ENCODE measurements at regions not wholly inside any gene's neighbourhood (a gene's known extent, or its start where the extent isn't known, plus 50 kb on each side); places are given as distances from the start of the nearest gene placed in this dataset.

DNA sequence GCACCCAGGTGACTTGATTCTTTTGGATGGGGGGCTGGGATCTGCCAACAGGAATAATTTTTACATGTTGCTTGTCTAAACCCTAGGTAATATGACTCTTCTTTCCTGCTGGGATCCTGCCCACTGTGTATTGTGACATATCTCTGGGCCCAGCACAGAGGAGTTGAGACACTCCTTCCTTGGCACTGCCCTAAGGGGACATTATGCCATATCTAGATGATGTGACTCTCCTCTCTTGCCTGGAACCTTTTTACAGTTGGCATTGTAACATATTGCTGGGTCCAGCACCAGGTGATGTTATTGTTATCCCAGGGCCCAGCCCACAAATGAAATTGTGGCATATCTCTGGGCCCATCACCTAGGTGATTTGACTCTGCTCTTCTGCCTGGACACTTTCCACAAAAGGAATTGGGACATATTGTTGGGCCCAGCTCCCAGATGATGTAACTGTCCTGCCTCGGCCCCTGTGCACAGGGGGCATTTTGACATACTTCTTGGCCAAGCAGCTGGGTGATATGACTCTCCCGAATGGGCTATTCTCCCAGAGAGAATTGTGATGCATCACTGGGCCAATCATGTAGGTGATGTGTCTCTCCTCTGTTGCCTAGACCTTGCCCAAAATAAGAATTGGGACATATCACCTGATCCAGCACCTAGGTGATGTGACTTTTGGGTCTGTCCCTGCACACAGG, 1837.7 kb downstream of the TP53TG3F start:
- DNase-seq, result no peak

- no peak for DNase-seq
Observed at GRCh38 chr16:35298460-35299243, 1839.2 kb downstream of the TP53TG3F start.

DNA sequence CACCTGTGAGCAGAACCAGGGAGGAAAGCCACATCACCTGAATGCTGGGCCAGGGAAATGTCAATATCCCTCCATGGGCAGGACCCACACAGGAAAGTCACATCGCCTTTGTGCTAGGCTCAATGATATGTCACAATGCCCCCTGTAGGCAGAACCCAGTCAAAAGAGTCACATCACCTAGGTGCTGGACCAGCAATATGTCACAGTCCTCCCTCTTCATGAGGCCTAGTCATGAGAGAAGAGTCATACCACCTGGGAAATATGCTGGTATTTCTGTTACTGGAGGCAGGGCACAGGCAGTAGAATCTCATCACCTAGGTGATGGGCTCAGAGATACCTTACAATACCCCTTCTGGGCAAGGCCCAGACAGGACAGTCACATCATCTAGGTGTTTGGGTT, 1843.4 kb downstream of the TP53TG3F start:
- no peak for DNase-seq

DNA sequence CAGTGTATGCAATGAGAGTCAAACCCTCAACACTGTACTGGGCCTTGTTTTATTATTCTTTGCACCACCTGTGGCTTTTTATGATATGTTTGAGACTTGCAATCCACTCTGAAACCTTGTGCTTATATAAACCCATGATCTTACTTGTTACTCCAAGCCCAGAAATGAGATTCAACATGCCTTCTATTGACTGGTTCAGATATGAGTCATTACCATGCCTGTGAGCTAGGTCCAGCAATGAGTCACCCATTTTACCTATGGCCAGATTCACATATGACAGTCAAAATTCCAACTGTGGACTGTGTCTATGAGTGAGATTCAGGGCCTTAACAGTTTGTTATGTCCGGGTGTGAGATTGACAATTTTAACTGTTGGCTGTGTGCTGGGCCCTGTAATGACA, 1846.1 kb downstream of the TP53TG3F start:
- DNase-seq, result no peak

GRCh38 chr16:35306915-35307314, 1847.5 kb downstream of the TP53TG3F start:
- no peak for DNase-seq

DNA sequence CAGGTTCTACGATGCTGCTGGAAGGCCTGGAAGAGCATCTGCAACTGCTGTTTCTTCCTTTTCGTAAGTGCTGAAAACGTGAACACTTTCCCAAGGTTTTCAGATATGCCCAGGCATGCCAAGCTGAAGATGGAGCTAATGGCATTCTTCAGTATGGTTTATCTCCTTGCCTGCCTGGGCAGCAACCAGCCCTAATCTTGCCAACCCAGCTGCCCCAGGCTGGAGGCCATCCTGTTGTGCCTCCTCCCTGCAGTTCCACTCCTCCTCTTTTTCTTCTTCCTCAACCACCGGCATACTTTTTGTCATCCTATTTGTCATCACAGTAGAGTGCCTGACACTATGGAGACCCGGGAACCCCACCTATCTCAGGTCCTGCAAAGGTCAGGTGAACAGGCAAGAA, 1849.3 kb downstream of the TP53TG3F start:
- DNase-seq, result no peak

- no peak for DNase-seq
Observed at GRCh38 chr16:35310999-35311398, 1851.6 kb downstream of the TP53TG3F start.

DNA sequence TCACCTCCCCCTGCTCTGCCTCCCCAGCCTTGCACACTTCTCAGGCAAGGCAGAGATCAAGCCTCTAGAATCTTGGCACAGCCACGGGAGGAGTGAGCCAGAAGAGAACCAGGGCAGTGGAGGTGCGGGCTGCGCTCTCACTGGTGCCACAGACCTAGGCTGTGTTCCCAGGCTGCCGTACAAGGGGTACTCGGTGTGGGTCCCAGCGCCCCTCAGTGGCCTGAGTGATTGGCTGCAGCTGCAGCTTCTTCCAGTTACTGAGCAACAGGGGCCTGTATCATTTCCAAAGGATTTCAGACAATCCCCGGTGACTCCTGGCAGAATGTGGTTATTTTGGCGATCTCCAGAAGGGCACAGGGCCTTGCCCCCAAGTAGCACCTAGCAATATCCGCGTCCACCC, 1852.1 kb downstream of the TP53TG3F start:
- DNase-seq, result no peak

DNA sequence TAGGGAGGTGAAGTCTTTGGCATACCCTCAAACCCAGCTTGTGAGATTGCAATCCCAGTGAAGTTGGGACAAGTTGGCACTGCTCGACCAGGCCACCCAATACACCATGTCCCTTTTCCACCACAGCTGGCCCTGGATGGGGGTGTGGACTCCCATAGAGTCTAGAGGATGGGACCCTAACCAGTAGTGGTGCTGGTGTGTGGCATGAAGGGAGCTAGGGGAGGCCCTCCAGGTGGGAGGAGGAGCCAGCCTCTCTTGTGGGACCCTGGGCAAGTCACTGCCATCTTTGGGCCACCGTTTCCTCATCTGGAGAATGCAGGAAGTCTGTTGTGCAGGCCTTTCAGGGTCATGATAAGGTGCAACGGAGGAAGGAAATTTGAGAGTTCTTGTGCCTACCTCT, 1854.9 kb downstream of the TP53TG3F start:
- DNase-seq, result no peak

- DNase-seq, result no peak
Observed at GRCh38 chr16:35319536-35320192, 1860.3 kb downstream of the TP53TG3F start.

DNA sequence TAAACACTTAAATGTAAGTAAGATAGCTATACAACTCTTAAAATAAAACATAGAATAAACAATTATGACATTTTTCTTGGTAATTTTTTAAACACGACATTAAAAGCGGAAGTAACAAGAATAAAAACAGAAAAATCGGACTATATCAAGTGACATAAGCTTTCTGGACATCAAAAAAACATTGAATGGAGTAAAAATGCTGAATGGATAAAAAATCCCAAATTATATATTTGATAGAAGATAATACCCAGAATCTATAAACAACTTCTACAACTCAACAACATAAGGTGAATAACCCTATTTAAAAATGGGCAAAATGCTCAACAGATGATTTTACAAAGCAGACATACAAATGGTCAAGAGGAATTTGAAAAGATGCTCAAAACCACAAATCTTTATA, 1866.5 kb downstream of the TP53TG3F start:
- no peak for DNase-seq

DNA sequence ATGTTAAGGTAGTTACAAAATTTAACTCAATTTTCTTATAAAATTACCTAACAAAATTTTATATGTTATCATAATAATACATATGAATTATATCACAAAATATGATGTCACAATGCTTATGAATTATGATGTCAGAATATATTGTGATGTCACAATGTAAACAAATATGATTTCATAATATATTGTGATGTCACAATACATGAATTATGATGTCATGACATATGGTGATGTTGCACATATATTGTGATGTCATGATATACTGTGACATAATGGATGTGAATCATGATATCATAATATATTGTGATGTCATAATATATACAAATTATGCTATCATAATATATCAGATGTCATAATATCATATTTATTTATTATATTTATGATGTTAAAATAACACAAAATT, 1879.9 kb downstream of the TP53TG3F start:
- DNase-seq, result no peak

- DNase-seq, result no peak
Observed at GRCh38 chr16:35342012-35342411, 1882.6 kb downstream of the TP53TG3F start.

DNA sequence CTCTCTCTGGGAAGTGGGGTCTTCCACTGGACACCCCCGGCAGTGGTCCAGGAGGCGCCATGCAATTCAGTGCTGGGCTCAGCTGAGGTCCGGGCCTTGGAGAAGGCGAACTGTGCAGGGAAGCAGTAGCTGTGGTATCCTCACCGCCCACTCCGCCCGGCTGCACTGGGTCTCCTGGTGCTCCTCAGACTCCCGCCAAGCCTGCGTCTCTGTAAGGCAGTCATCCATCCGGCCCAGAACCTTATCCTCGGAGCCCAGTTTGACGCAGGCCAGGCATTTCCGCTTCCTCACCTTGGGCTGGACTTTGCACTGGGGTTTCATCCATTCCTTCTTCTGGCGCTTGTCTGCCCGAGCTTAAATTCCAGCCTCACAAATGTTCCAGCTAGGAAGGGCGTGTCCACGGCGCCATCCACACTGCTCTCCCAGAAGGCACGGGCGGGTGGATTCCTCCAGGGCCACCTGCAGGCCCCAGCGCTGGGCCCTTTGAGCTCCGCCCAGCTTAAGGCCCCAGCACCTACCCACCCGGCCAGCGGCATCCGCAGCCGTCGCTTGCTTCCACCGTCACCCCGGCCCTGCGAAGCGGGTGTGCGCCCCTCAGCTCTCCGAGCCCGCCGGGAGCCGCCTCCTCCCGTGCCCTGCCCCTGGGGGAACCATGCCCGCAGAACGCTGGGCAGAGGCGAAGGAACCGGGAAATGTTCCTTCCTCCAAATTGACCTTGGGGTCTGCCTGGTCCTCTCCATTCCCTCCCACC, 1884.8 kb downstream of the TP53TG3F start:
- DNase-seq, result no peak

GRCh38 chr16:35352431-35352830, 1893.0 kb downstream of the TP53TG3F start:
- no peak for DNase-seq

DNA sequence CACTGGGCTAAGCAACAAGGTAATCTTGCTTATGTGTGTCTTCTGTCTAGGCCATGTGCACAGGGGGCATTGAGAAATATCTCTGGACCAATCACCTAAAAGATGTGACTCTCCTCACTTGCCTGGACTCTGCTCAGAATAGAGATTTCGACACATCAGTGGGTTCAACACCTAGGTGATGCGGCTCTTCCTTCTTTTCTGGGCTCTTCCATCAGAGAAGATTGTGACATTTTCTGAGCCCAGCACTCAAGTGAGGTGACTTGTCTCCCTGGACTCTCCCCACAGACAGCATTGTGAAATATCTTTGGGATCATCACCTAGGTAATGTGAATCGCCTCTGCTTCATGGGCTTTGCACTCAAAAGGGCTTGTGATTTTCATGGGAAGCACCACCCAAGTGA, 1904.1 kb downstream of the TP53TG3F start:
- no peak for DNase-seq

DNA sequence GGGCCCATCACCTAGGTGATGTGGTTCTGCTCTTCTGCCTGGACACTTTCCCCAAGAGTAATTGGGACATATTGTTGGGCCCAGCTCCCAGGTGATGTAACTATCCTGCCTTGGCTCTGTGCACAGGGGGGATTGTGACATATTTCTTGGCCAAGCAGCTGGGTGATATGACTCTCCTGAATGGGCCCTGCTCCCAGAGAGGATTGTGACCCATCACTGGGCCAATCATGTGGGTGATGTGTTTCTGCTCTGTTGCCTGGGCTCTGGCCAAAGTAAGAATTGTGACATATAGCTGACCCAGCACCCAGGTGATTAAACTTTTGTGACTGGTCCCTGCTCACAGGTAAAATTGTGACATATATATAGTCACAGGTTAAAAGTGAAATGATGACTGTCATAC, 1904.9 kb downstream of the TP53TG3F start:
- DNase-seq, result no peak

DNA sequence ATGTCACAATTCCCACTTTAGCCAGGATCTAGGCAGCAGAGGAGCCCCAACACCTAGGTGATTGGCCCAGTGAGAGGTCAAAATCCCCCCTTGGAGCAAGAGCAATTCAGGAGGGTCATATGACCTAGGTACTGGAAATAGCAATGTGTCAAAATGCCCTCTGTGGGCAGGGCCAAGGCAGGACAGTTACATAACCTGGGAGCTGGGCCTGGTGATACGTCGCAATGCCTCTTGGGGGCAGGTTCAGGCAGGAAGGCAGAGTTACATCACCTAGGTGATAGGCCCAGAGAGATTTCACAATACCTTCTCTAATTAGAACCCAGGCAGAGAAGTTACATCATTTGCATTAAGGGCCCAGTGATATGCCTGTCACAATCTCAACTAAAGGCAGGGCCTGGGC, 1906.3 kb downstream of the TP53TG3F start:
- no peak for DNase-seq

GRCh38 chr16:35370617-35371016, 1911.2 kb downstream of the TP53TG3F start:
- DNase-seq, result no peak

GRCh38 chr16:35377142-35377541, 1917.7 kb downstream of the TP53TG3F start:
- no peak for DNase-seq

DNA sequence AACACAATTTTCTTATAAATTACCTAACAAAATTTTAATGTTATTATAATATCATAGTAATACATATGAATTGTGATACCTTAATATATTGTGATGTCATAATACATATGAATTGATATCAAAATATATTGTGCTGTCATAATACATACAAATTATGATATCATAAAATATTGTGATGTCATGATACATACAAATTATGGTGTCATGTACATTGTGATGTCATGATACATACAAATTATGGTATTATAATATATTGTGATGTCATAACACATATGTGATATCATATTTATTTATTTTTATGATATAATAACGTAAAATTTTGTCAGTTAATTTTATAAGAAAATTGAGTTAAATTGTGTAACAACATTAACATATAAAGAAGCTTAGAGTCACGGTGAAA, 1927.2 kb downstream of the TP53TG3F start:
- DNase-seq, result no peak

DNA sequence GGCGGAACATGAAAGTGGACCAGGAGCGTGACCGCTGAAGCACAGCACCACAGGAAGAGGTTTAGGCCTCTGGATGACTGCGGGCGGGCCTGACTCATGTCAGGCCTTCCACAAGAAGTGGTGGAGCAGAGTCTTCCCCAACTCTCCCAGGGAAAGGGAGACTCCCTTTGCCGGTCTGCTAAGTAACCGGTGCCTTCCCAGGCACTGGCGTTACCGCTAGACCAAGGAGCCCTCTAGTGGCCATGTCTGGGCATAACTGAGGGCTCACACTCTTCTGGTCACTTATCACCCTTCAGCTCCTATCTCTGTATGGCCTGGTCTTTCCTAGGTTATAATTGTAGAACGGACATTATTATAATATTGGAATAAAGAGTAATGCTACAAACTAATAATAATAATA, 1931.9 kb downstream of the TP53TG3F start:
- DNase-seq, result peak; percentile 10

DNA sequence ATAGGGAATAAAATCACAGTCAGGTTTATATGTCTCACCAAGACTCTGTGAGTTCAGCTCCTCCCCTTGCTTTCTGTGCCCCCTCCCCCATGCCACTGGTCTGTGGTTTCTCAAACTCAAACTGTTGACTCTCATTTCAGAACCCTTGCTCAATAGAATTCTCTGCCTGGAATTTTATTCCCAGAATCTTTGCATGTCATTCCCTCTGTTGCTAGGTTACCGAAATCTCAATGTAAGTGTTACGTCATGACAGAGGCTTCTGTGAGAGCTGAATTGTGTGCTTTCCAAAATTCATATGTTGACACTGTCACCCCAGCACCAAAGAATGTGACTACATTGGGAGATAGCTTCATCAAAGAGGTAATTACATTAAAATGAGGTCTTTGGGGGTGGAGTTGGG, 1938.8 kb downstream of the TP53TG3F start:
- no peak for DNase-seq

Measured in stimulated activated CD4-positive, alpha-beta T cell treated with anti-CD3 and anti-CD28 coated beads, Interleukin-1b, Interleukin-23, amount 100 ng/mL, for 48 hours (primary cell).